Islet precursor cell (in vitro differentiated cells): ENCODE measurements at regions not wholly inside any gene's neighbourhood (a gene's known extent, or its start where the extent isn't known, plus 50 kb on each side); places are given as distances from the start of the nearest gene placed in this dataset.
A peak's percentile ranks its signal among the peaks of the same experiment; 100 is the strongest.
"Not testable (repeated sequence)": the region's sequence is repeated elsewhere in the genome, so short reads cannot be mapped to it uniquely, and the experiment has no call there.

Source experiments
- DNase-seq: peaks from one replicate; pipeline ENCODE4 v3.0.0-alpha.2; 2018

DNA sequence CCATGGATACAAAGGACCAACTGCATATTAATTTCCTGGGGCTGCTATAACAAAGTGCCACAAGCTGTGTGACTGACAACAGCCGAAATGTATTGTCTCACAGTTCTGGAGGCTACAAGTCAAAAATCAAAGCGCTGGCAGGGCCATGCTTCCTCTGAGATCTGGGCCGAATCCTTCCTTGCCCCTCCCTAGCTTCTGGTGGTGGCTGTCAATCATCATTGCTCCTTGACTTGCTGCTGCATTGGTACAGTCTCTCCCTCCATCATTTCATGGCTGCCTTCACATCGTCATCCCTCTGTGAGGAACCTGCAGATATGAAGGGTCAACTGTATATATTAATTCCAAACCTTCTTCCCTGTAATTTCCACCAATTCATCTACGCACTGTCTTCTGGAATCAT lies 118.3 kb downstream of the EXOC5 start:
- no peak for DNase-seq

DNA sequence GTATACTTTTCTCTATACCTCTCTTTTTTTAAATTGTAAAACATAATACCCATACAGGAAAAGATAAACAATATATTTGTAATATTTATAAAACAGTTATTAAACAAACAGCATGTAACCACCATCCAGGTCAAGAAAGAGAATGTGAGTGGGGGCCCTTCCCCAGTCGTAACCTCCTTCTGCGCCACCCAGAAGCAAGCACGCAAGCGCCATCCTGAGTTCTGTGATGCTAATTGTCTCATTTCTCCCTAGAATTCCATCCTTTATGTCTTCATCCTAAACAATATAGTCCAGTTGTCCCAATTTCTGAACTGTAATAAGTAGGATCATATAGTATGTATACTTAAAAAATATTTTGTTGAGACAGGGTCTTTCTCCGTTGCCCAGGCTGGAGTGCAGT lies 129.5 kb downstream of the EXOC5 start:
- DNase-seq = no peak

DNA sequence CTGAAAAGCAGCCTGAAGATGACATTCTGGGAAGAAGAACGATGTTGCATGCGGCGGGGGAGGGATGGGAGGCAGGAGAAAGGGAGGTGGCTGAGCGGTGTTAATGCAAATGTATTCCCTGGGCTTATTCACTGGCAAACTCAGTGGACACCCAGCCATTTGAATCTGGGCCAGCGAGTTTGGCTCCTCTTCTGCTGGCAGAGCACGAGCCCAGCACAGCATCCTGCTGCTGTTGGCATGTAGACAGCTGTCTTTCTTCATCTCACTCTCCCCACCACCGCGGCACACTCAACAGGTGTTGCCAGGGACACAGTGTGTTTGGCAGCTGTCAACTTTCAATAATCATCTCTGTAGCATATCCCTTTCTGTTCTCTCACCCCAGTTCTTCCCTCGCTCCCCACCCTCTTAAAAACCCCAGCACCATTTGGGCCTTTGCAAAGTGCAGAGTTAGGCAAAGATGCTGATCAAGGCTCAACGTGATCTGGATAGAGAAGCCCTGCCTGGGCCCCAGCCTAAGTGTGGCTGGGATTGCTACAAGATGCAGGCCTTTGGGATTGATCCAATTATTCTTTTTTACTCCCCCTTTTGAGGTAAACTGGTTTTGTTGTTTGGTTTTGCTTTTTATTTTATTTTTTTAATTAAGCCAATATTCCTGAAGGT lies 131.9 kb downstream of the EXOC5 start:
- no peak for DNase-seq

DNA sequence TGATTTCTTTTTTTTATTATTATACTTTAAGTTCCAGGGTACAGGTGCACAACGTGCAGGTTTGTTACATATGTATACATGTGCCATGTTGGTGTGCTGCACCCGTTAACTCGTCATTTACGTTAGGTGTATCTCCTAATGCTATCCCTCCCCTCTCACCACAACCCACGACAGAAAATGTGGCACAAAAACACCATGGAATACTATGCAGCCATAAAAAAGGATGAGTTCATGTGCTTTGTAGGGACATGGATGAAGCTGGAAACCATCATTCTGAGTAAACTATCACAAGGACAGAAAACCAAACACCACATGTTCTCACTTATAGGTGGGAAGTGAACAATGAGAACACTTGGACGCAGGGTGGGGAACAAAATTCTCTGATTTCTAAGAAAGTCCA lies 140.9 kb downstream of the EXOC5 start:
- DNase-seq = not testable (repeated sequence)

DNA sequence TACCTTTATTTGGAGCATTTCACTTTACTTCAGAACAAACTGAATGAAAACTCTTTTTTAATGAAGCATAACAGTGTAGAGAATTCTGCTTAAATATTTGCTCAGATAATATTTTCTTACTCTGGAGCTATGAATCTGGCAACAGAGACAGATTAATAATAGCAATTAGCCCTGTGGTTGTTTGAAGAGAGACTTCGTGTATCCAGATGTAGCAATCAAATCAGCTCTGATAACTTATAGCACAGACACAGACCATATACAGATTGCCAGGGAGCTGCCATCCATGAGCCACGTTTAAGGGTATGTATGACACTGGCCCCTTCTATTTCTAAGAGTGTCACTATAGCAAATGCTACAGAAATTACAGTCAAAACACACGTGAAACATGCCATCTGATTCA lies 146.6 kb downstream of the EXOC5 start:
- DNase-seq = no peak

DNA sequence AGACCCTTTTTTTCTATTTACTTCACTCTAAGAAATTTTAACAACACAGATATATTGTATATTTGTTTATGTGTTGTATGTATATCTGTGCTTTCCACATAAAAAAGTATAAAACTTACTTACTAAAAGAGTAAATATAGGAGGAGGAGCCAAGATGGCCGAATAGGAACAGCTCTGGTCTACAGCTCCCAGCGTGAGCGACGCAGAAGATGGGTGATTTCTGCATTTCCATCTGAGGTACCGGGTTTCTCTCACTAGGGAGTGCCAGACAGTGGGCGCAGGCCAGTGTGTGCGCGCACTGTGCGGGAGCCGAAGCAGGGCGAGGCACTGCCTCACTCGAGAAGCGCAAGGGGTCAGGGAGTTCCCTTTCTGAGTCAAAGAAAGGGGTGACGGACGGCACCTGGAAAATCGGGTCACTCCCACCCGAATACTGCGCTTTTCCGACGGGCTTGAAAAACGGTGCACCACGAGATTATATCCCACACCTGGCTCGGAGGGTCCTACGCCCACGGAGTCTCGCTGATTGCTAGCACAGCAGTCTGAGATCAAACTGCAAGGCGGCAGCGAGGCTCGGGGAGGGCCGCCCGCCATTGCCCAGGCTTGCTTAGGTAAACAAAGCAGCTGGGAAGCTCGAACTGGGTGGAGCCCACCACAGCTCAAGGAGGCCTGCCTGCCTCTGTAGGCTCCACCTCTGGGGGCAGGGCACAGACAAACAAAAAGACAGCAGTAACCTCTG lies 156.5 kb downstream of the EXOC5 start:
- DNase-seq = not testable (repeated sequence)

DNA sequence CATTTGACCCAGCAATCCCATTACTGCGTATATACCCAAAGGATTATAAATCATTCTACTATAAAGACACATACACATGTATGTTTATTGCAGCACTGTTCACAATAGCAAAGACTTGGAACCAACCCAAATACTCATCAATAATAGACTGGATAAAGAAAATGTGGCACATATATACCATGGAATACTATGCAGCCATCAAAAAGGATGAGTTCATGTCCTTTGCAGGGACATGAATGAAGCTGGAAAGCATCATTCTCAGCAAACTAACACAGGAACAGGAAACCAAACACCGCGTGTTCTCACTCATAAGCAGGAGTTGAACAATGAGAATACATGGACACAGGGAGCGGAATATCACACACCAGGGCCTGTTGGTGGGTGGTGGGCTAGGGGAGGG lies 158.3 kb downstream of the EXOC5 start:
- not testable (repeated sequence) for DNase-seq

DNA sequence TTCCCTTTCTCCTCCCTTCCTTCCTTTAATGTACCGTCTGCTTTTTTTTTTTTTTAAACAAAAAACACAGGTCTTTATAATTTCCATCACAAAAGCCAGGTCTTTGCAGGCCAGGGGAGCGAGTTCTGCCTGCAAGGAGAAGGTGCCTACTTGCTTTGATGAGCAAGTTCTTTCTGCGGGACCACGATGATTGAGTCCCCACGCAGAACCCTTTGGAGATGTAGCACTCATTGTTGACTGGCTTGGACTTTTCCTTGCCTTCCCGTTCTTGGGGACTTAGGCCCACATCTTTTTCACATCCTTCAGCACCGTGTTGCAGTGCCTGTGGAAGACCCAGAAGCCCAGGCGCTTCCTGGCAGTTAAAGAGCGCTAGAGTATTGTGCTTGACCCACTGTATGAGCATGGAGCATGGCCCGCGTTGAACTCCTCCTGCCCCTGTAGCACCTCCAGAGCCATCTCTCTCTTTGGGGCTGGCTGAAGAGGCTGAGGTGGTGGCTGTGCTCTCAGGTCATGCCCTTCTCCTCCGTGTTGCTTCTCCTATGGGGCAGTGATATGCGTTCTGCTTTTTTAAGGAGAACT lies 177.6 kb downstream of the EXOC5 start:
- DNase-seq = no peak

DNA sequence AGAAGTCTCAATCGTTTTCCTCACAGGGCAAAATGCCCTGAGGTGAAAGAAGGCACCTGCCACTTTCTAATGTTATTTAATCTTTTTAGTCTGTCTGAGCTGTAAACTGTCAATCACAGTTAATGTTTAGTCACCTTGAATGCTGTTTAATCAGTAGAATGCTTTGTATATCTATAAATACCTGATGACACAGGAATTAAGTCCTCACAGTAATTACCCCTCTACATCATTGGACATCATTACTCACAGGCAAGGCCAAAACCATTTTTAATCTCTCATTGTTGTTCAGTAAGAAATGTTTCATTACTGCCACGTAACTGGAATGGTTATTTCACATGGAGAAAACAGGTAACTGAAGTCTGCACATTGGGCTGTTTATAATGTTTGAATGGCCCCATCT lies 178.8 kb downstream of the EXOC5 start:
- no peak for DNase-seq

DNA sequence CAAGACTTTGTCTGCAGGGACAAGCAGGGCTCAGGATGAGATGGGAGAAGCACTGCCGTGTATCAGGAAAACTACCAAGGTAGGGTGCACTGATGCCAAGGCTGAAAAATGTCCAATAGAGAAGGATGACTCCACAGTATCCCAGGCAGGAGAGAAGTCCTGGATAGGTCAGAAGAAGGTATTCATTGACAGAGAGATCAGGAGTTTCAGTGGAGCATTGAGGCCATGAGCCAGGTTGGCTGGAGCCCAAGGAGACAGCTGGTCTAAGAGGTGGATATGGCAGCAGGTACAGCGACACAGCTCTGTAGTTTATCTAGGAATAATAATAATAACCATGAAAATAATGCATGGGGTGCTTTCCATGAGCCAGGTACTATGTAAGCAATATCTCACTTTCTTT lies 180.9 kb downstream of the EXOC5 start:
- no peak for DNase-seq

DNA sequence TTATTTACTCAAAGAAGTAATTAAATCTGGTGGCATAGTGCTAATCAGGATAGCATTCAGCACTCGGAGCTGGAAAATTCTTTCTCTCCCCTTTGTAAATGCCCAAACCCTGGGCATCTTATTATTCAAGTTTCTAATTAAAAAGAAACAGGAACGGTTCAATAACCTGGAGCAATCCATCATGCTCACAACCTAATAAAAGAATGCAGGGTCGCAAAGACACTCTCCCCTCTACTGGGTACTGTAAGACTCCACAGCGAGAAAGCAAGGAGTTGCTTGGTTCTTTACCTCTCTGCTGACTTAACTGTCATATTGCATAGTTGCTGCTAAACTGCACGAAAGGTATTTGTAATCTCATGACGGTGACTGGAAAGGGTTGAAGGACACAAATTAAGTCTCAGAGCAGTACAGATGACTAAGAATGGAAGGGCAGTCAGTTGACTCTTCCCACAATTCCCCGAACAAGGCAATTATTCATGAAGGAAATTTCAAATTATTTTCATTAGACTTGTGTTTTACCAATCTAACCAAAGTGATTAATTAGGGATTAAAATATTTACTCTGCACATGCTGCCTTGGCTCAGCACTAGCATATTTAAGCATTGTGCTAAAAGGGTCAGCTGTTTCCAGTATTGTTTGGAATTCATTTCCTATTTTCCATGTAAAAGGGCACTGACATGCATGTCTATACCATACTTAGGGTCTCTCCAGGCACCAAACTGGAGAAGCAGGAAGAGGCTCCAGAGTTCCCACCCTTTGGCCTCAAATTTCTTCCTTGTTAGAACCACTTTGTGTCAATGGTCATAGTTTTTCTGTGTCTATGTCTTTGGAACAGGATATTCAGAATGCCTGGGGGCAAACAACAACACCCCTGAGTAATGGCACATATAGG lies 182.2 kb downstream of the EXOC5 start:
- DNase-seq = no peak

DNA sequence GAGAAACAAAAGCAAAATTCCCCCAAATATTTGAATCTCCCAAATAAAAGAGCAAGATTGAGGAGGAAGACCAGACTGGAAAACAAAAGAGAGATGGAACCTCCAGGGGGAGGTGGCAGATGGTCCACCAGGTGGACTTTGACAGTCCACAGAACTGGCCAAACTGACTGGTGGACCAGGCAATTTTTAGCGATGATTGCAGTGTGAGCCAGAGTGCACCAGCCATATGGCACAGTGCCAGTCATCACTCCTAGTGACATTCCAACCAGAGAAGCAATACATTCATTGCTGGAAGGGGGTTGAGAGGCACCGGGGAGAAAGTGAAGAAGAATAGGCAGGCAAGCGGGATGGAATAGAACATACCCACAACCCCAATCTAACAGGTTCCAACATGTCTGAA lies 182.9 kb downstream of the EXOC5 start:
- no peak for DNase-seq

DNA sequence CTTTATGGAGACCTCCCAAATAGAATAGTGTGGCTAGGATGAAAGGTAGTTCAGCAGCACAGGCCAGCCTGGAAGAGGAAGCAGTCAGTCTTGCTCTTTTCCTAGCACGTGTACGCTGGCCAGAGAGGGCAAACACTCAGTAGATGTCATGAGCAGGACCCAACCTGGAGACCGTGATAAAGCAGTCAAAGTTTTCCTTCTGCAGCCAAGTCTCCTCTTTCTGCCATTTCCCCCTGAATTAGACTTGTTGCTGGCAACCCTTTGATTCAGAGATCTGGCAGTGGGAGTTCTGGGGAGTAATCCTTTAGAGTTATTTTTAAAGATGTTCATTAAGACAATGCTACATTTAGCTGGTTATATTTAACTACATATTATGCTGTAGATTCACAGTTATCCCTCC lies 183.7 kb downstream of the EXOC5 start:
- no peak for DNase-seq

DNA sequence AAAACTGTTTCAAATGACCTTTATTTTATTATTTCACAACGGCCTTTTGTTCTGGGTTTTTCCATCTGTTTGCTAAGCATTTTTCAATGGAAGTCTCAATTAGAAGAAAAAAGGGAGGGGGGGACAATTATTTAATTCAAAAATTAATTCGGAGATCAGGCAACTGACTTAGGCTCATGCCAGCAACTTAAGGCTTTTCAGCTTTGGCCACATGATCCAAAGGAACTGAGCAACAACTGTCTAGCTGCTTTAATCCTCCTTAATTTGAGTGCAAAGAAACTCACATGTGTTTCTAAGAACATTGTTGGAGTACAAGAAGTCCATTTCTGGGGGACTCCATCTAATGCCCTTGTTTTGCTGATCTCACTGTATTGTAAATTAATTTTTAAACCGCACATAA lies 188.0 kb downstream of the EXOC5 start:
- DNase-seq = no peak

DNA sequence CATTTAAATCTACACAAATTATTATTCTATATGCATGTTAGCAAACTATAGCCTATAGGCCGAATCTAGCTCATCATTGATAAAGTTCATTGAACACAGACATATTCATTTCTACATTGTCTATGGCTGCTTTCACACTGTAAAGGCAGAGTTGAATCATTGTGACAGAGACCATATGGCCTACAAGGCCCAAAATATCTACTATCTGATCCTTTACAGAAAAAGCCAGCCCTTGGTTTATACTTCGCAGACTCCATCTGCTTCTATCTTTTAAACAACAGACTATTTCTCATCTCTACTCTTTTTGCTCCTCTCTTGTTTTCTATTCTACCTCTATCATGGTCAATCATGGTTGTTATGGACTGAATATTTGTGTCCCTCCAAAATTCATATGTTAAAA lies 190.7 kb downstream of the EXOC5 start:
- DNase-seq = no peak

DNA sequence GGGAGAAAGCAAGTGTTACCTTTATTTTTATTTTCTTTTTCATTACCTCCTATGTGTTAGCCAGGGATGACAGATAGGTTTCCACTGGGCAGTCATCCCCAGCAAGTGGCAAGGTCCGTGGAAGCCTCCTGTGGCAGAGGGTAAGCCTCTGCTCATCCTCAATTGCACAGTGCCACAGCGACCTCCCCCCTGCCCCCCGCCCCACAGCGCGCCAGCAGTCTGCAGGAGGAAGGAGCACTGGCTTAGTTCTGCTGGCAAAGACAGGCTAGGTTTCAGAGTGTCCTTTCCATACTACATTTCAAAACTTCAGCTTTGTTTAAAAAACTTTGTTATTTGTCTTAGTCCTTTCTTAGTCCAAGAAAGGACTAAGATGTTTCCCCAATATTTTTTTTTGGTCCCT lies 194.7 kb downstream of the EXOC5 start:
- no peak for DNase-seq

DNA sequence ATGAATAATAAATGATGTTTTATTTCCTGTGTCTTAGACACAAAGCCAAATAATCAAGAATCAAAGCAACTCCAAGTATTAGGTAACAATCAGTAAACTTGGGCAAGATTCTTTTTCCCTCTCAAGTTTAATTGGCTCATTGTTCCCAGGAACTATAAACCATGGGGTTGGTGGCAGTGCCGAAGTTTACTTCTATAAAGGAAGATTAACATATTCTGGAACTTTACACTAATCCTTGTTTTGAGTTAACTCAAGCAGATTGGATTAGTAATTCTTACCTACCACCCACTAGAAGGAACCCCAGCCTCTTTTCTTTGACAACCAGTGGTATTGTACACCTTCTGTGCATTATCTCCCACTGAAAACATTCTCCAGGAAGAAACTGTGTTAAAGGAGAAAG lies 197.1 kb downstream of the EXOC5 start:
- DNase-seq = no peak

DNA sequence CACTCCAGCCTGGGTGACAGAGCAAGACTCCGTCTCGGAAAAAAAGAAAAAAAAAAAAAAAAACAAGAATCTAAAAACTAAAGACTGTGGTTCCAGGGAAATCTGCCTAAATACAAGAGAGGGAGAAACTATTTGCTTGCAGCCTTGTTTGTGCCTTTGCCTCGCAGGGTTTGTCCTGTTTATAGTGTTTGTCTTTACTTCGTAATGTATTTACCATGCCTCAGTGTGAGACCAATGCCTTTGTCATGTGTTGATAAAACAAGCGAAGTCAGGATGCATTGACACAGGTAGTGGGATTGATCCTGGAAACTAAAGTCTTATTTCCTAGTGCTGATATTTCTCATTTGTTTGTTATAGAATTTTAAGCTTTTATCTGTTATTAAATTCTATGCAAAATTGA lies 199.0 kb downstream of the EXOC5 start:
- DNase-seq = no peak

DNA sequence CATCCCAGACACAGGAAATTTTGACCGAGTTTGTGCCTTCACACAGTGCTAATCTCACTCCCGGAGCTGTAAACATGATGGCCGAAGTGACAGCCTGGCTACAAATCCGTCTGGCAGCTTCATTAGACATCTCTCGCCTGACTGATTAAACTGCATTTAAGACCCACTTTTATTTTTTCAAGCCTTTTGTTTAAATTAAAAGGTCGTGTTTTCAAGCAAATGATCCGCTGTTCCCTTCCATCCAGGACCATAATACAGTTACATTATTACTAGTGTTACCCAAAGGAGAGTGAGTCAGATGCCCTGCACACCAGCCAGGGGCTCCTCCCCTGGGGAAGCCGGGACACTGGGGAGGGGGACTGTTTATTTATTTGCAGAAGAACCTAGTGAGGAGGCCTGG lies 200.2 kb downstream of the EXOC5 start:
- DNase-seq = no peak

DNA sequence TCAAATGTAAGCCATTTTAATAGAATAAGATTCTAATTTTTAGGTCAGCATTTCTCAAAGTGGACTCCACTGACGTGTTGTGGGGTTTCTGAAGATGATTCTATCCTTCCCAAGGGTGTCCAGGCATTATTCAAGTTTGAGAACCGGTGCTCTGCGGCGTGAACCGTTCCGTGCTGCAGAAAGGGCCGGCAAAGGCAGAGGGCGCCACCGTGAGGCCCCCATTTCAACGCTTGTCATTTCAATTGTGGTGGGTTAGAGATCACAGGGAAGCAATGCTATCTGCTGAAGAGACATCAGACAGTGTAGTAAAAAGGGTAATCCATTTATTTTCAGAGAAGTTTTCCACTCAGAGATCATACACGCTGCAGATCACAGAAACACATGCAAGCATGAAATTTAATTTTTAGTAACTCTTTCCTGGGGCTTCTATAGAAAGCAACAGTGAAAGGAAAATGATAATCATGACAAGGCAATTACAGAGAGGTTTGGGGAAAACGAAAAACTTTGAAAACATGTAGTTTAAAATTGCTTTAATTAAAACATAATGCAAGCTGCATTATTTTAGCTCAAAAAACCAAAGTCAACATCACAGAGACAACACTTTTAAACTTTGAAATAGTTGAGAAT lies 201.7 kb downstream of the EXOC5 start:
- peak; percentile 83 for DNase-seq

DNA sequence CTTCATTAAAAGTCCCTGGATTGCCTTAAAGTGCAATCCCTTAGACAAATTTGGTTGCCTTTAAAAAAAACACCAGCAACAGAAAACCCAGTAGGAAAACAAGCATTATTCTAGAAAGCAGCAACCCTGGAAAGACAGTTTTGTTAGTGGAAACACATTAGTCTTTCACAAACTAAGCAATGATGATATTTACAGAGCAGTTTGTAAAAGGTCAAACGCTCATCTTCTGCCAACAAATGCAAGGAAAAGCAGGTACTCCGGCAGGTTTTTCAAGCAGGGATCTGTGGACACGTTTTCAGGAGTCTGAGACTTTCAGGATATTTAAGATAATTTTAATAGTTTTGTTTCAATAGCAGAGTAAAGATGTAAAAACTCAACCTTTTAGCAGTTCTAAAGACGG lies 202.2 kb downstream of the EXOC5 start:
- no peak for DNase-seq

DNA sequence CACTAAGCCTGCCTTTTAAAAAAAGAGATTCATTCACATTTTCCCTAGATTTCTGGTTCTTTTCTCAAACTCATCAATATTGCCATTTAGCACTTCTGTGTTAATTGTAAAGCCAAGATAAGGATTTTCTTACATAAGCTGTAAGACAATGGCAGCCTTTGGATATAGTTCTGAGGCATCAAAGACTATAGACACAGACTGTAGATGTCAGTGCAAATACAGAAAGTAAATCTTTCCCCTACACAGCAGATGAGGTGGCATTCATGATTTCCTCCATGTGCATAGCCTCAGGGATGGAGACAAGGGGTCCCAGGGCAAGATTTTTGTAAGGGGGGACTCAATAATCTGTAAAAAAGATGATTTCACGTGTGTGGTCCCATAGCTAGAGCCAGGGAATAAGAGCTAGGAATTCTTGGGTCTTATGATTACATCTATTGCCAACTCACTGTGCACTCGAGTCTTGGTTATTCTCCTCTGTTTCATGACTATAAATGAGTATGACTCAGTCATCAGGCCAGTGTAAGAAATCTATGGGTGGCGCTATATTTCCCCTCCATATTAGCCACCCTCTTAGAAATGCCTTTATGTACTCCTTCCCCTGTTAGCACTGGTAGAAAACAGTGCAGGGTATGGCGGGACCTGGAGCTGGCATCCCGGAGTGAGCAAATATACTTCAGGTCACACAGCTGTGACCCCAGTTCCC lies 207.5 kb downstream of the EXOC5 start:
- DNase-seq = no peak
